Left ventricle myocardium inferior (tissue), 1 donor: ENCODE measurements at regions not wholly inside any gene's neighbourhood (a gene's known extent, or its start where the extent isn't known, plus 50 kb on each side); places are given as distances from the start of the nearest gene placed in this dataset.
"Not testable (repeated sequence)": the region's sequence is repeated elsewhere in the genome, so short reads cannot be mapped to it uniquely, and the experiment has no call there.

Source experiments
- DNase-seq: peaks from one replicate; pipeline ENCODE4 v3.0.0-alpha.2; 2020
- H3K27ac ChIP-seq: fragments of 200-600 bp; replicated peaks from 2 replicates; pipeline ENCODE4 v1.8.0; 2021
- H3K27me3 ChIP-seq: fragments of 200-600 bp; 2 replicates; pipeline ENCODE4 v1.8.0; 2021; ENCODE audit warnings: low read depth
- H3K36me3 ChIP-seq: fragments of 200-600 bp; 2 replicates; pipeline ENCODE4 v1.8.0; 2021
- H3K4me1 ChIP-seq: fragments of 200-600 bp; 2 replicates; pipeline ENCODE4 v1.8.0; 2021
- H3K4me3 ChIP-seq: fragments of 200-600 bp; 2 replicates; pipeline ENCODE4 v1.8.0; 2021; ENCODE audit warnings: mild to moderate bottlenecking, moderate library complexity
- H3K9me3 ChIP-seq: fragments of 200-600 bp; replicated peaks from 2 replicates; pipeline ENCODE4 v1.8.0; 2021
- intact Hi-C: fragments of 100-400 bp; cut with micrococcal nuclease; formaldehyde crosslinking; loops from one replicate; pipeline ENCODE4 v1.11.0; 2022
- TF ChIP-seq, protein P1 (sequence below): fragments of 200-600 bp; IDR thresholded peaks from 2 replicates; pipeline ENCODE4 v1.8.0; 2021; ENCODE audit warnings: antibody characterized with exemption, mild to moderate bottlenecking, borderline replicate concordance
- donor health status: DM: no; HTN: yes; CAD: no; lungs with severe emphysema.

DNA sequence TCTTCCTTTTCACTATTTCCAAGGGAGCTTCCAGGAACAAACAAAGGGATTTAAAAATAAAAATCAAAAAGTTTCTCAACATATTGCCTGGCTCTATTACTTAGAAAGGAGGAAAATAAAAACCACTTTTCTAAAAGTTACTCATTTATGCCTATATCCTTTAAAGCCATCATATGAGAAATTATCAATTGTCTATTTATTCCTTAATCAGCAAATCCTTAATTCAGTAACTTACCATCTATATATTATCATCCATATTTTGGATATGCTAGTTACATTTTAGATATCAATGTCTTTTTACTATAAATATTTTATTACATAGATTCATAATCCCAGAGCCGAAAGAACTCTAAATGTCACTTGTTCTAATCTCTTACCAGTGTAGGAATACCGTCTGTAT, 481.5 kb upstream of the ANO5 start:
- no peak overlapping the region for H3K4me3 ChIP-seq
- H3K27ac ChIP-seq: no peak overlapping the region
- no peaks in the 10 kb centered on the region for H3K4me1 ChIP-seq
- TF ChIP-seq, protein P1, sequence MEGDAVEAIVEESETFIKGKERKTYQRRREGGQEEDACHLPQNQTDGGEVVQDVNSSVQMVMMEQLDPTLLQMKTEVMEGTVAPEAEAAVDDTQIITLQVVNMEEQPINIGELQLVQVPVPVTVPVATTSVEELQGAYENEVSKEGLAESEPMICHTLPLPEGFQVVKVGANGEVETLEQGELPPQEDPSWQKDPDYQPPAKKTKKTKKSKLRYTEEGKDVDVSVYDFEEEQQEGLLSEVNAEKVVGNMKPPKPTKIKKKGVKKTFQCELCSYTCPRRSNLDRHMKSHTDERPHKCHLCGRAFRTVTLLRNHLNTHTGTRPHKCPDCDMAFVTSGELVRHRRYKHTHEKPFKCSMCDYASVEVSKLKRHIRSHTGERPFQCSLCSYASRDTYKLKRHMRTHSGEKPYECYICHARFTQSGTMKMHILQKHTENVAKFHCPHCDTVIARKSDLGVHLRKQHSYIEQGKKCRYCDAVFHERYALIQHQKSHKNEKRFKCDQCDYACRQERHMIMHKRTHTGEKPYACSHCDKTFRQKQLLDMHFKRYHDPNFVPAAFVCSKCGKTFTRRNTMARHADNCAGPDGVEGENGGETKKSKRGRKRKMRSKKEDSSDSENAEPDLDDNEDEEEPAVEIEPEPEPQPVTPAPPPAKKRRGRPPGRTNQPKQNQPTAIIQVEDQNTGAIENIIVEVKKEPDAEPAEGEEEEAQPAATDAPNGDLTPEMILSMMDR: no peak
- no peak for DNase-seq
- no peaks in the 10 kb centered on the region for H3K27me3 ChIP-seq
- intact Hi-C loops: no loop called here
- no peaks in the 10 kb centered on the region for H3K9me3 ChIP-seq
- no peaks in the 10 kb centered on the region for H3K36me3 ChIP-seq

DNA sequence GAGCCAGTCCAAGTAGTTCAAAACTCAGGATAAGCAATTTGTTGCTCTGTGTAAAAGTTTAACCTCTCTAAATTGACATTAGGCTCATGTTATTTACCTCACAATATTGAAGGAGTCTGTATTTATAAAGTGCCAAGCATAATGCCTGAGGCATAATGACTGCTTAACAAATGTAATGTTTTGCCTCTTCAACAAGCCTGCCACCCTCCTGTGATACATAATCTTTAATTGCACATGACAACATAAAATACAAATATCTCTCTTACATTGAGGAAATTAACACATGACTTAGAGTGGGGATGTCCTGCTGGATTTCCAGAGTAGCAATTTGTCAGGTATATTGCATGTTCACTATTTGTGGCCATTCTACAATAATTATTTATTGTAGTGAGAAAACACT, 469.2 kb upstream of the ANO5 start:
- no peaks in the 10 kb centered on the region for H3K4me1 ChIP-seq
- no peak overlapping the region for H3K27ac ChIP-seq
- intact Hi-C loops: no loop called here
- no peak for DNase-seq
- H3K4me3 ChIP-seq: no peak overlapping the region
- H3K36me3 ChIP-seq: no peaks in the 10 kb centered on the region
- H3K9me3 ChIP-seq: peaks cover 8% of the 10 kb centered on the region
- TF ChIP-seq, protein P1: no peak
- H3K27me3 ChIP-seq: no peaks in the 10 kb centered on the region

DNA sequence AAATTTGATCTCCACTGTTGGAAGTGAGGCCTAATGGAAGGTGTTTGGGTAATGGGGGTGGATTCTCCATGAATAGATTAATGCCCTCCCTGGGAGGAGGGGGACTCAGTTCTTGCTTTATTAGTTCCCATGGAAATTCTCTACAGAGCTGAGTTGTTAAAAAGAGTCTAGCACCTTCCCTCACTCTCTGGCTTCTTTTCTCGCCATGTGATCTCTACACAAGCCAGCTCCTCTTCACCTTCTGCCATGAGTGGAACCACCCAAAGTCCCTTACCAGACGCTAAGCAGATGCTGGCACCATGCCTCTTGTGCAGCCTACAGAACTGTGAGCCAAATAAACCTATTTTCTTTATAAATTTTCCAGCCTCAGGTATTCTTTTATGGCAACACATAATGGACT, 465.8 kb upstream of the ANO5 start:
- no peaks in the 10 kb centered on the region for H3K36me3 ChIP-seq
- no peaks in the 10 kb centered on the region for H3K27me3 ChIP-seq
- H3K4me1 ChIP-seq: no peaks in the 10 kb centered on the region
- no peak for DNase-seq
- intact Hi-C loops: no loop called here
- H3K4me3 ChIP-seq: no peak overlapping the region
- H3K9me3 ChIP-seq: peaks cover 32% of the 10 kb centered on the region
- no peak overlapping the region for H3K27ac ChIP-seq
- TF ChIP-seq, protein P1: no peak

DNA sequence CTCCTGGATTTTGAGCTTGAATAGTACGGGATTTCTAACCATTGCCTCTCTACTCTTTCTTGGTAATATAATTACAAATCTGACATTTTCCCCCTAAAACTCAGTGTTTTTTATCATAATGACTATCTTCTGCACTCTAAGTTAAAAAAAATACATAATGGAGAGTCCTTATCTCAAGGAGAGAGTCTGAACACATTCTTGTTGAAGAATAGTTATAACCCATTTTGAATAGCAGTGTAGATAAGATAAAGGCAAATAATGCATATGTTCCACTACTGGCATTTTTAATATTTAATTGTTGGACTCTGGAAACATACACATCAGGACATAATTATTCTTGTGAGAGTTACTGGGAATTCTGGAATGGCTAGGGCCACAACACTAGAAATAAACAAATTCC, 456.5 kb upstream of the ANO5 start:
- no peak for DNase-seq
- Histone ChIP-seq H3K36me3 (no peaks in the 10 kb centered on the region), H3K4me3 (no peak overlapping the region), H3K27ac (no peak overlapping the region), H3K27me3 (no peaks in the 10 kb centered on the region), H3K9me3 (peaks cover 11% of the 10 kb centered on the region), H3K4me1 (no peaks in the 10 kb centered on the region)
- TF ChIP-seq, protein P1: no peak
- intact Hi-C loops: no loop called here

DNA sequence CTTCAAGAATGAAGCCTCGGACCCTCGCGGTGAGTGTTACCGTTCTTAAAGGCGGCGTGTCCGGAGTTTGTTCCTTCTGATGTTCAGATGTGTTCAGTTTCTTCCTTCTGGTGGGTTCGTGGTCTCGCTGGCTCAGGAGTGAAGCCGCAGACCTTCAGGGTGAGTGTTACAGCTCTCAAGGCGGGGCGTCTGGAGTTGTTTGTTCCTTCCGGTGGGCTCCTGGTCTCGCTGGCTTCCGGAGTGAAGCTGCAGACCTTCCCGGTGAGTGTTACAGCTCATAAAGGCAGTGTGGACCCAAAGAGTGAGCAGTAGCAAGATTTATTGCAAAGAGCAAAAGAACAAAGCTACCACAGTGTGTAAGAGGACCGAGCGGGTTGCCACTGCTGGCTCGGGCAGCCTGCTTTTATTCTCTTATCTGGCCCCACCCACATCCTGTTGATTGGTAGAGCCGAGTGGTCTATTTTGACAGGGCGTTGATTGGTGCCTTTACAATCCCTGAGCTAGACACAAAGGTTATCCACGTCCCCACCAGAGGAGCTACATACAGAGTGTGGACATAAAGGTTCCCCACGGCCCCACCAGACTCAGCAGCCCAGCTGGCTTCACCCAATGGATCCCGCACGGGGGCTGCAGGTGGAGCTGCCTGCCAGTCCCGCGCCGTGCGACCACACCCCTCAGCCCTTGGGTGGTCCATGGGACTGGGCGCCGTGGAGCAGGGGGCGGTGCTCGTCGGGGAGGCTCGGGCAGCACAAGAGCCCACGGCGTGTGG, 440.2 kb upstream of the ANO5 start:
- intact Hi-C loops, H3K27ac ChIP-seq, H3K4me3 ChIP-seq, H3K4me1 ChIP-seq, H3K36me3 ChIP-seq, DNase-seq, H3K27me3 ChIP-seq, H3K9me3 ChIP-seq: not testable (repeated sequence)

DNA sequence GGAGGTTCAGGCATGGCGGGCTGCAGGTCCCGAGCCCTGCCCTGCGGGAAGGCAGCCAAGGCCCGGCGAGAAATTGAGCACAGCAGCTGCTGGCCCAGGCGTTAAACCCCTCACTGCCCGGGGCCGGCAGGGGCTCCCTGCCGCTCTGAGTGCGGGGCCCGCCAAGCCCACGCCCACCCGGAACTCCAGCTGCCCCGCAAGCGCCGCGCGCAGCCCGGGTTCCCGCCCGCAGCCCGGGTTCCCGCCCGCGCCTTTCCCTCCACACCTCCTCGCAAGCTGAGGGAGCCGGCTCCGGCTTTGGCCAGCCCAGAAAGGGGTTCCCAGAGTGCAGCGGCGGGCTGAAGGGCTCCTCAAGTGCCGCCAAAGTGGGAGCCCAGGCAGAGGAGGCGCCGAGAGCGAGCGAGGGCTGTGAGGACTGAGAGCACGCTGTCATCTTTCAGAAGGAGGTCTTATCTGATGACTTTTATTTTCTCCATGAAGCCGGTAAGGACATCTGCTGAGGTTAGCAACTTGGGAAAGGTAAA, 439.6 kb upstream of the ANO5 start:
- intact Hi-C loops: not testable (repeated sequence)

More for the DNA sequence above, 439.6 kb upstream of the ANO5 start:
- not testable (repeated sequence) for H3K27me3 ChIP-seq, H3K4me3 ChIP-seq, H3K9me3 ChIP-seq, H3K27ac ChIP-seq, H3K36me3 ChIP-seq, DNase-seq, H3K4me1 ChIP-seq
